ENCODE measurements at regions not wholly inside any gene's neighbourhood (a gene's known extent, or its start where the extent isn't known, plus 50 kb on each side); places are given as distances from the start of the nearest gene placed in this dataset.

DNA sequence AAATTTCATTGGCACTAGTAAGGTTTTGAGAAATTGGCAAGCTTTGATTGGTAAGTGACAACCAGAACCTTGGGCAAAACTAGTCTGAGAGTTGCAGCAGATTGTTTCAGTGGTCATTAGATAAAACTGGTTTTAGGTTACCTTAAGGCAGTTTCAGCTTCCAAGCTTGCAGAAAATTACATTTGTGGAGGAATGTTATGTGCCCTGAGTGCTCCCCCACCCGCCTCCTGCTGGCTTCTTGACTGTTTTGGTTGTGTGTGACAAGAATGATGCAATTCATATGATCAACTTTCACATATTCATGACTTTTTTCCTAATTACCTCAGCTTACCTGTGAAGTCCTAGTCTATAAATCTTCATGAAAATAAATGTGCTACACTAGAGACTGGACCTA lies 599.5 kb upstream of the ZNF804A start:
- no peaks in the 10 kb centered on the region for H3K4me1 Mint-ChIP-seq
- H3K27me3 Mint-ChIP-seq = no peaks in the 10 kb centered on the region
- H3K36me3 Mint-ChIP-seq (ENCODE audit: low read depth) = no peaks in the 10 kb centered on the region
- no peaks in the 10 kb centered on the region for H3K9me3 Mint-ChIP-seq
- no peak for DNase-seq
- intact Hi-C loops (cut with micrococcal nuclease) = no loop called here
- H3K27ac Mint-ChIP-seq = no peak overlapping the region
- no peak overlapping the region for H3K4me3 Mint-ChIP-seq

GRCh38 chr2:184004289-184004947 lies 593.9 kb upstream of the ZNF804A start:
- H3K36me3 Mint-ChIP-seq (ENCODE audit: low read depth) = no peaks in the 10 kb centered on the region
- H3K9me3 Mint-ChIP-seq = no peaks in the 10 kb centered on the region
- no peaks in the 10 kb centered on the region for H3K27me3 Mint-ChIP-seq
- intact Hi-C loops (cut with micrococcal nuclease) = no loop called here
- no peaks in the 10 kb centered on the region for H3K4me1 Mint-ChIP-seq
- DNase-seq = no peak
- H3K27ac Mint-ChIP-seq = no peak overlapping the region
- no peak overlapping the region for H3K4me3 Mint-ChIP-seq

DNA sequence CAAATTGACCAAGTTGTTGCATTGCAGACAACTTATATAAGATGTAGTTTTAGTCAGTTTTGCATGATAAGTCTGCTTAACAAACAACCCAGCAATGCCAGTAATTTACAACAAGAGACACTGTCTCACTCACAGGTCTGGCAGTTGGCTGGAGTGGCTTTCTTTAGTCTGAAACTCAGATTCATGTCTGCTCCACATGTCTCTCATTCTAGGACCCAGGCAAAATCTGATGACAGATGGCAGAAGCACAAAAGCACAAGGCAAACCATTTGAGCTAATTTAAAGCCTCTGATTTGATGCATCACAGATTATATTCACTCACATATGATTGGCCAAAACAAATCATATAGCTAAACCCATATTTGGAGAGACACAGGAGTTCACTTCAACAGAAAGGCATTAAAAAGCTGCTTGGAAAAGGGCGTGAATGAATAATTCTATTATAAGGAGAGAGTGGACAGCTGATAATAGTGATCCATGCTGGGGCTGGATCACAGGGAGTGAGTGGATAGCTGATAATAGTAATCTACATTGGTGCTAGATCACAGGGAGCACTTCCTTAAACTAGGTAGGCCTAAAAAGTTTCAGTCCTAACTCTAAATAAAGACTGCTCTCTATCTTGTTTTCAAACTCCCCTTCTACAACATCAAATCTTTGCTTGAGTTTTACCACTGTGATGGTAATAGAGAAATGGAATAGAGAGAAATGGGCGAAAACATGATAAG lies 593.2 kb upstream of the ZNF804A start:
- intact Hi-C loops (cut with micrococcal nuclease) = no loop called here
- Mint-ChIP-seq H3K27me3 (no peaks in the 10 kb centered on the region), H3K36me3 (ENCODE audit: low read depth) (no peaks in the 10 kb centered on the region), H3K27ac (no peak overlapping the region), H3K4me3 (no peak overlapping the region), H3K4me1 (no peaks in the 10 kb centered on the region), H3K9me3 (no peaks in the 10 kb centered on the region)
- DNase-seq = no peak

DNA sequence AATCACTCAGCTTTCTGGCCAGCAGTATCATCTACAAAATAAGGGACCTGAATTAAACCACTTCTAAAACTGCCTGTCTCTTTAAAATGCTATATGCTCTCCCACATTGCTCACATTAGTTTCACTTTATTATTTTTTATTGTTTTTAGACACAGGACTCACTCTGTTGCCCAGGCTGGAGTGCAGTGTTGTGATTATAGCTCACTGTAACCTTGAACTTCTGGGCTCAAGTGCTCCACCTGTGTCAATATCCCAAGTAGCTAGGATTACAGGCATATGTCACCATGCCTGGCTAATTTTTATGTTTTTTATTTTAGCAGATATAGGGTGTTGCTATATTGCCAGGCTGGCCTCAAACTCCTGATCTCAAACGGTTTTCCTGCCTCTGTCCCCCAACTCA lies 591.3 kb upstream of the ZNF804A start:
- intact Hi-C loops (cut with micrococcal nuclease) = no loop called here
- DNase-seq = no peak
- no peaks in the 10 kb centered on the region for H3K27me3 Mint-ChIP-seq
- no peaks in the 10 kb centered on the region for H3K36me3 Mint-ChIP-seq (ENCODE audit: low read depth)
- H3K4me3 Mint-ChIP-seq = no peak overlapping the region
- H3K27ac Mint-ChIP-seq = no peak overlapping the region
- no peaks in the 10 kb centered on the region for H3K9me3 Mint-ChIP-seq
- no peaks in the 10 kb centered on the region for H3K4me1 Mint-ChIP-seq

GRCh38 chr2:184026961-184027360 lies 571.4 kb upstream of the ZNF804A start:
- Mint-ChIP-seq H3K36me3 (ENCODE audit: low read depth) (no peaks in the 10 kb centered on the region), H3K27ac (no peak overlapping the region), H3K4me3 (no peak overlapping the region), H3K27me3 (no peaks in the 10 kb centered on the region), H3K4me1 (no peaks in the 10 kb centered on the region), H3K9me3 (no peaks in the 10 kb centered on the region)
- DNase-seq = no peak
- intact Hi-C loops (cut with micrococcal nuclease) = no loop called here

DNA sequence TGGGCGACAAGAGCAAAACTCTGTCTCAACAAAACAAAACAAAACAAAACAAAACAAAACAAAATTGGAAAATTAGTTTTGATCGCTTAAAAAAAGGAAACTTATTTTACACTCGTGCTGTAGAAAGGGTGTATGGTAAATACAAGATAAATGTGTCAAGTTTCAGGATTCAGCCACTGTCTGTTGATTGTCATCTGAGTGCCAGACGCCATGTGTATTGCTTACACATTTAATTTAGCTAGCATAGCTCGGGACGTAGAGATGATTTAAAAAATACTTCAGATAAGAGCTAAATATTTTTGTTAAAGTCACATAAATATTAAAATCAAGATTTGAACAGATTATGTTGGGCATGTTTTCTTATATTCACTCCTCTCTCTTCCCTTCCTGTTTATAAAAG lies 568.1 kb upstream of the ZNF804A start:
- H3K4me1 Mint-ChIP-seq = no peaks in the 10 kb centered on the region
- DNase-seq = no peak
- H3K36me3 Mint-ChIP-seq (ENCODE audit: low read depth) = no peaks in the 10 kb centered on the region
- H3K9me3 Mint-ChIP-seq = no peaks in the 10 kb centered on the region
- no peak overlapping the region for H3K27ac Mint-ChIP-seq
- no peak overlapping the region for H3K4me3 Mint-ChIP-seq
- intact Hi-C loops (cut with micrococcal nuclease) = no loop called here
- no peaks in the 10 kb centered on the region for H3K27me3 Mint-ChIP-seq

GRCh38 chr2:184030989-184031388 lies 567.3 kb upstream of the ZNF804A start:
- Mint-ChIP-seq H3K4me3 (no peak overlapping the region), H3K4me1 (no peaks in the 10 kb centered on the region), H3K27ac (no peak overlapping the region), H3K36me3 (ENCODE audit: low read depth) (no peaks in the 10 kb centered on the region), H3K27me3 (no peaks in the 10 kb centered on the region), H3K9me3 (no peaks in the 10 kb centered on the region)
- intact Hi-C loops (cut with micrococcal nuclease) = no loop called here
- DNase-seq = no peak

- intact Hi-C loops (cut with micrococcal nuclease) = no loop called here
- Mint-ChIP-seq H3K9me3 (no peaks in the 10 kb centered on the region), H3K27me3 (no peaks in the 10 kb centered on the region), H3K4me1 (no peaks in the 10 kb centered on the region), H3K27ac (no peak overlapping the region), H3K4me3 (no peak overlapping the region), H3K36me3 (ENCODE audit: low read depth) (no peaks in the 10 kb centered on the region)
- DNase-seq = no peak
Observed at GRCh38 chr2:184031402-184032147, 566.8 kb upstream of the ZNF804A start.

- H3K4me3 Mint-ChIP-seq = no peak overlapping the region
- no peaks in the 10 kb centered on the region for H3K9me3 Mint-ChIP-seq
- H3K27ac Mint-ChIP-seq = no peak overlapping the region
- intact Hi-C loops (cut with micrococcal nuclease) = no loop called here
- DNase-seq = no peak
- H3K4me1 Mint-ChIP-seq = no peaks in the 10 kb centered on the region
- no peaks in the 10 kb centered on the region for H3K27me3 Mint-ChIP-seq
- no peaks in the 10 kb centered on the region for H3K36me3 Mint-ChIP-seq (ENCODE audit: low read depth)
Observed at GRCh38 chr2:184032983-184033382, 565.3 kb upstream of the ZNF804A start.

DNA sequence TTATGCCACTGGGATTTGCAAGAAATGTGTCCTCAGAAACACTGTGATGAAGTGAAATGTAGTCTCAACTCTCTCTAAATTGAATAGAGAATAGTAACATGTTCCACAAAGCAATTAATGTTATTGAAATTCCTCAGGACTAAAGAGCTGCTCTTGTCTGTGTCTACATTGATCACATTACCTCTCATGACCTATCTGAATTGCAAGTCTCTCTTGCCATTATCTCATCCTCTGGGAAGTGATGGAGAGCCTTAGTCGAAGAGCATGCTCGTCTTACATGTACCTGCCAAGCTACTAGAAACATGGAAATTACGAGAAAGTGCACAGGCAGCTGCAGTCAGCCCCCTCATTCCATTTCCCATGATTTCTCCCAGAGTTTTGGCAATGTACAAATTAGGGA lies 561.1 kb upstream of the ZNF804A start:
- Mint-ChIP-seq H3K27me3 (no peaks in the 10 kb centered on the region), H3K27ac (no peak overlapping the region), H3K4me1 (no peaks in the 10 kb centered on the region), H3K4me3 (no peak overlapping the region), H3K9me3 (no peaks in the 10 kb centered on the region), H3K36me3 (ENCODE audit: low read depth) (no peaks in the 10 kb centered on the region)
- no peak for DNase-seq
- intact Hi-C loops (cut with micrococcal nuclease) = no loop called here

GRCh38 chr2:184039493-184039892 lies 558.8 kb upstream of the ZNF804A start:
- intact Hi-C loops (cut with micrococcal nuclease) = no loop called here
- Mint-ChIP-seq H3K9me3 (no peaks in the 10 kb centered on the region), H3K4me3 (no peak overlapping the region), H3K4me1 (no peaks in the 10 kb centered on the region), H3K27me3 (no peaks in the 10 kb centered on the region), H3K27ac (no peak overlapping the region), H3K36me3 (ENCODE audit: low read depth) (no peaks in the 10 kb centered on the region)
- no peak for DNase-seq

- no peak for DNase-seq
- no peak overlapping the region for H3K4me3 Mint-ChIP-seq
- no peak overlapping the region for H3K27ac Mint-ChIP-seq
- H3K36me3 Mint-ChIP-seq (ENCODE audit: low read depth) = no peaks in the 10 kb centered on the region
- intact Hi-C loops (cut with micrococcal nuclease) = no loop called here
- H3K9me3 Mint-ChIP-seq = no peaks in the 10 kb centered on the region
- no peaks in the 10 kb centered on the region for H3K27me3 Mint-ChIP-seq
- H3K4me1 Mint-ChIP-seq = no peaks in the 10 kb centered on the region
Observed at GRCh38 chr2:184040230-184040629, 558.1 kb upstream of the ZNF804A start.

GRCh38 chr2:184041077-184041476 lies 557.3 kb upstream of the ZNF804A start:
- no peak for DNase-seq
- no peaks in the 10 kb centered on the region for H3K4me1 Mint-ChIP-seq
- H3K27me3 Mint-ChIP-seq = no peaks in the 10 kb centered on the region
- no peaks in the 10 kb centered on the region for H3K9me3 Mint-ChIP-seq
- H3K4me3 Mint-ChIP-seq = no peak overlapping the region
- H3K27ac Mint-ChIP-seq = no peak overlapping the region
- intact Hi-C loops (cut with micrococcal nuclease) = no loop called here
- H3K36me3 Mint-ChIP-seq (ENCODE audit: low read depth) = no peaks in the 10 kb centered on the region

DNA sequence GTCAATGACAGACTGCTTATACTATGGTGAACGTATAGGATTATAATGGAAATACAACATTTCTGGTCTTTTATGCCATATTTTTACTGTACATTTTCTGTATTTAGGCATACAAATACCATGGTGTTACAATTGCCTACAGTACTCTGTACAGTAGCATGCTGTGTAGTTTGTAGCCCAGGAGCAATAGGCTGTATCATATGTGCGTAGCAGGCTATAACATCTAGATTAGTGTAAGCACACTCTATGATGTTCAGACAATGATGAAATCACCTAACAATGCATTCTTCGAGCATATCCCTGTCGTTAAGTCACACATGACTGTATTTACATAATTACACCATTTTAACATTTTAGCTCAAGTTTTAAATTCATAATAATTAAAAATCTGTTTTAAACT lies 556.6 kb upstream of the ZNF804A start:
- intact Hi-C loops (cut with micrococcal nuclease) = no loop called here
- H3K9me3 Mint-ChIP-seq = no peaks in the 10 kb centered on the region
- no peaks in the 10 kb centered on the region for H3K36me3 Mint-ChIP-seq (ENCODE audit: low read depth)
- H3K4me1 Mint-ChIP-seq = no peaks in the 10 kb centered on the region
- H3K27me3 Mint-ChIP-seq = no peaks in the 10 kb centered on the region
- H3K27ac Mint-ChIP-seq = no peak overlapping the region
- no peak for DNase-seq
- H3K4me3 Mint-ChIP-seq = no peak overlapping the region

All from activated CD4-positive, alpha-beta T cell treated with anti-CD3 and anti-CD28 coated beads, Interleukin-2, amount 10 ng/mL, durations not matched to agents 24 days and 14 days (primary cell).